ENCODE measurements at regions not wholly inside any gene's neighbourhood (a gene's known extent, or its start where the extent isn't known, plus 50 kb on each side); places are given as distances from the start of the nearest gene placed in this dataset.

DNA sequence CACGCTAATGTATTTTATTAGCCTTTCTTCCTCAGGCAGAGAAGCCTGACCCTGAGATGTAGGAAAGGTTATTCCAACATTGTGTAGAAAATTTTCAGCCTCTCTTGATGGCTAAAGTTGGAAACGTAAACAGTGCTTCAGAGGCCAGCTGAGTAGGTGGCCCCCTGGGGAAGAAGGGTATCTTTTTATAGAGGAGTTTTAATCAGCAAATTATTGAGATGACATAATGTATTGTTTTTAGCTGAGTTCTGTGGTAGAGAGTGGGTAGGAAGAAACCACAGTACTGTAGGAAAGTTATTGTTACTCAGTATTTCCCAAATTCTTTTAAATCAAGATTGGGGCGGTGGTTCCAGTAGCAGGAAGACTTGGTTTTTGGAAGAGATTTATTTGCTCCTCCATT, 268.8 kb downstream of the DLEU7 start:
- no peak for DNase-seq (ENCODE audit: low read depth in 2 of 2)

DNA sequence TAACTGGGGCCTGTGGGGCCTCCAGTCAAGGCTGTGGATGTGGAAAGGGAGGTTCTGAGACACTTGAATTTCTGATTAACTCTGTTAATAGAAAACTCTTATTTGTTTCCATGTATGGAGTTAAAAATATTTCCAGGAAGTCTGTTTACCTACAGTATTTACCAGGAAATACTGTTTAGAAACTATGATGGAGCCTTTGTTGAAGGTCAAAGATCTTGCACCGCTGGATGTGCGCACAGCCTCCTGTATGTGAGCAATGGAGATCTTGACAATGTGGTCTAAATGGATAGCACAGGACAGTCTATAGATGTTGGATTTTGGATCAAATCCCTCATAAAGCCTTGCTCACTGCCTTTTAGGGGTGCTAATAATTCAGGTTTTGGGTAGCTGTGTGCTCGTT, 268.4 kb downstream of the DLEU7 start:
- no peak for DNase-seq (ENCODE audit: low read depth in 2 of 2)

DNA sequence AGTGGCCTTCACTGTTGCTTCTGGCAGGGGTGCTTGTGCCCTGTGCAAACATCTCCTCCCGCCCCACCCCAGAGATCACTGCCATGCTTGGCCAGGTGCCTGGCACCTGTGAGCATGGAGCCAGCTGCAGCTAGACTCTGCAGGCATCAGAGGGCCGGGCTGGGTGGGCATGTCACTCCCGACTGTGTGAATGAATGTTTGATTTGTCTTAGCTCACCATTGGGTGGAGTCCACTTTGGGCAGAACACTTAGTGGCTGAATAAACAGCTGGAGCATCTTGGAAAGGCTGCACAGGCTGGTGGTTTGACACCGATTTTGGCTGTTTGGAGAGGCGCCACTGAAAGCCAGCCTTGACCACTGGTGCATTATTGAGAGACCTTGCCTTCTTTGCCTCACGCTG, 267.3 kb downstream of the DLEU7 start:
- no peak for DNase-seq (ENCODE audit: low read depth in 2 of 2)

DNA sequence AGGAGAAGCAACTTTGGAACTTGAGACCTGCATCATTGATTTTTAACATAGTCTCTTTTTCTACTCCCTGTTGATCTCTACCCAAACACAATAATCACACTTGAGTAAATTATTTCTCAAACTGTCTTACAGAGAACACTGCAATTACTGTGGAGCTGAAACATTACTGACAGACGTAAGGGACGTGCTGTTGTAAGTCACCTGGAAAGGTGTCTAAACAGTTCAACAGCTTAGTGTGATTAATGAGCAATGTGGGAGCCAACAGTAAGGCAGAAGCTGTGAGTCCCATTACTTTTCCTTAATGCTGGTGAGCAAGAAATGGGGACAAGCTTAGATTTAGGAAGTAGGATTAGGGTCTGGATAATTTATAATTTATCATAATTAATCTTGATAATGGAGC, 265.7 kb downstream of the DLEU7 start:
- DNase-seq (ENCODE audit: low read depth in 2 of 2): no peak

DNA sequence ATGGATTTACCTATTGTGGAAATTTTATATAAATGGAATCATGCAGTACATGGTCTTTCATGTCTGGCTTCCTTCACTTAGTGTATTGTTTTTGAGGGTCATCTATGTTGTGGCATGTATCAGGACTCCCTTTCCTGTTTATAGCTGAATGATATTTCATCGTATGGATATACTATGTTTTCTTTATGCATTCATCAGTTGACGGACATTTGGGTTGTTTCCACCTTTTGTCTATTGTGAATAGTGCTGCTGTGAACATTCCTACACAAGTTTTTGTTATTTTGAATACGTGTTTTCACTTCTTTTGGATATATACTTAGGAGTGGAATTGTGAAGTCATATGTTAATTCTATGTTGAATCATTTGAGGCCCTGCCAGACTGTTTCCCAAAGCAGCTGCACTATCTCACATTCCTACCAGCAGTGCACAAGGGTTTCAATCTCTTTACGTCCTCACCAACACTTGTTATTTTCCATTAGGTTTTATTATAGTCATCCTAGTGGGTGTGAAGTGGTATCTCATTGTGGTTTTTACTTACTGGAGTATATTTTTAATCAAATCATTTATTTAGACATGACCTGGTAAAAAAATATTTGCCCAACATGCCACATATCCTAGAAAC, 262.7 kb downstream of the DLEU7 start:
- no peak for DNase-seq (ENCODE audit: low read depth in 2 of 2)

DNA sequence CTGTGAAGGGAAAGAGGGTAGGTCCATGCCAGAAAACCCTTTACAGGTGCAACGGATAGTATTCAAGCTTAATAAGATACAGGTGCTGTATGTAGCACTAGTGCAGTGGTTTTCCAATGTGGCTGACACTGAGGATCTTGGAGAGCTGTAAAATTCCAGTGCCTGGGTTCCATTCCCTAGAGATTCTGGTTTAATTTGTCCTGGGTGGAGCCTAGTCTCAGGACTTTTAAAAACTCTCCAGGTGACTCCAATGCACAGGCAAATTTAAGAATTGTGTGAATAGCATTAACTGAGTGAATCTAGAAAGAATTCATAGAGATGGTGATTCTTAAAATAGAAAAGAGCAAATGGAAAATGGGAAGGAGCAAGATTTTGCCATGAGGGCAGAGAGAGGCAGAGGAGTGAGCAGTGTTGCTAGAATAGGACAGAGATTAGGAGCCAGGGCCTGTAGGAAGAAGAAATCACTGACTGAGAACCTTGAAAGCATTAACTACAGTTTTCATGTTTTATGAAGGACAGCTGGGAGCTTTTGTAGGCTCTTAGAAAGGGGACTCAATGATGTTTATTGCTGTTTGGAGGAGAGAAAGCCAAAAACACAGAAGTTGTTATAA, 261.8 kb downstream of the DLEU7 start:
- DNase-seq (ENCODE audit: low read depth in 2 of 2): no peak

DNA sequence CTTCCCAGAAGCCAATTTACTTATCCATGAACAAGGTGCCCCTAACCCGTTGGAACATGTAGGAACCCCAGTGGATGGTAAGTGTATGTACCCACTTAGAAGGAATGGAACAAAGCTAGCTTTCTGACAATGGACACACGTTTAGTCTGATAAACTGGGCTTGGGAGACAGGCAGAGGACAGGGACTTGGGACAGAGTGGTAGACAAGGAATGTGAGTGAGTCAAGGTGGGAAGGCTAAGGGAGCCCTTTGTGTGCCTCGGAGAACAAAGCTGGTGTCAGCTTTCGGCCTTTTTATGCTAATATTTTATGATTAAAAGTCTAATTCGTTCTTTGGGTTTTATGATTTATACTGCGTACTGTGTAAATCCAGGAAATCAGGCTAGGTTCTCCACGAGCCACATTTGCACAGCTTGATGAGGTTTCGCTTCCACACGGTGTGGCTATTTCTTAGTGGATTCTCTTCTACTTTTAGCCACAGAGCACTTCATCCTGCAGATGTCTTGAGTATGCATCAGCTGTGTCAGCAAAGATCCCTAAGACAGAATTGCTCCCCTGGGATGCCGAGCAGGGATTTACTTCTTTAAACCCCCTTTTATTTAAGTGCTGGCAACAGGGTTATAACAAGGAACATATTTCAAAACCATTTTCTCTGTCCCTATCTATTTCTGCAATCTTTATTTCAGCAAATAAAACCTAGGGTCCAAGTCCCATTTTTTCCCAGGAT, 258.5 kb downstream of the DLEU7 start:
- DNase-seq (ENCODE audit: low read depth in 2 of 2): no peak

DNA sequence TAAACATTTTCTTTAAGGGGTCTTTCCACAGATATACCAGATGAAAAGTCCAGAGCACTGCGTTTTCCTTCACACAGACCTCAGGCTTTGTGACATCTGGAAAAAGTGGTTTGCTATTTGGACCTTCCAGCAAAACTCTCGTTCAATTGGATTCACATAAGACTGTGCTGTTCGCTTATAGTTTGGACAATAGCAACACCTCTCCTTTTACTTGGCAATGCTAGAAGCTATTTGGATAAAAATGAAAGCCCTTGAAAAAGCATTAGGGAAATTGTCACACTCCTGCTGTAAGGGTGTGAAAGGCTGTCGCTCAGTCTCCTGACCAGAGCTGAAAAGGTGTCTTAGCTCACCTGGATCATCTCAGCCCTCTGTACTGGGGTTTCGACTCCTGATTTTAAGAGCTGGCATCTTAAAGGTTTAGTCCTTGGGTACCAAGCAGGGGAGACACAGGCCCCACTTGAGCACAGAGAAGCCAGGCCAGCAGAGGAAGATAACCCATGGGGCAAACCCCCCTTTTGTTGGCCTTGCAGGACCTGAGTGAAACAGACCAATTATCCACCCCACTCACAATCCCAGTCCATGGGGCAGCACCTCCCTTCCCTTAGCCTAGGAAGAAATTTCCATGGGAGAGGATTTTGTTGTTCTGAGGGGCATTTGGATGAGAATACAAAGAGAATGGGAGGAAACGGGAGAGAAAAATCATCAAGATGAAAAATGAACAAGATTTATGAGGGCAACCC, 257.6 kb downstream of the DLEU7 start:
- no peak for DNase-seq (ENCODE audit: low read depth in 2 of 2)

DNA sequence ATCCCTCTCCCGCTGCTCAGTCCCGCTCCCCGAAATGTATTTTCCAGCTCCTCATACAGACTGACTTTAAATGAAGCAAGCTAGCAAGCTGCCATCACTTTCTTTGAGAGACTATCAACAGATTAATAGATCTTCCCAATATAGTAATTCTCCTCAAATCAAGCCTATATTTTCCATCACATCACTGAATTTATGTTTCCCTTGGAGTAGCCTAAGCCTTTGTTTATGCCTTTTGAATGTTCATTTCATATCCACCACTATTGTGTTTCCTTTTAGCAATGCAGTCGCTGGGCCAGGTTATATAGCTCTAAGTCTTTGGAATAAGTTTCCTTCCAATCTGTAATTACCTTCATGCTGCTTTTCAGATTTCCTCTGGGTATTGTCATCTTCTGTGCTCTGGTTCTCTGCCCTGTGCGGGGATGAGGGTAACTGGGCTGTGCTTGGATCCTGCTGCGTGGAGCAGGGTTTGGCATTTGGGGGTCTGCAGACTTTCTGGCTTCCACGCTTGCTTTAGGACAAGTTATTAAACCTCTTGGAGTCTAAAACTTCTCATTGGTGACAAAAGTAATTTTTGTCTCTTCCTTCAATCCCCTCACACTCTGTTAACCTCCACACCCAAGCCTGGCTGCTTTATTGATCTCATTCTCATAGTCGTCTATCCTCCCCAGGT, 256.9 kb downstream of the DLEU7 start:
- no peak for DNase-seq (ENCODE audit: low read depth in 2 of 2)

DNA sequence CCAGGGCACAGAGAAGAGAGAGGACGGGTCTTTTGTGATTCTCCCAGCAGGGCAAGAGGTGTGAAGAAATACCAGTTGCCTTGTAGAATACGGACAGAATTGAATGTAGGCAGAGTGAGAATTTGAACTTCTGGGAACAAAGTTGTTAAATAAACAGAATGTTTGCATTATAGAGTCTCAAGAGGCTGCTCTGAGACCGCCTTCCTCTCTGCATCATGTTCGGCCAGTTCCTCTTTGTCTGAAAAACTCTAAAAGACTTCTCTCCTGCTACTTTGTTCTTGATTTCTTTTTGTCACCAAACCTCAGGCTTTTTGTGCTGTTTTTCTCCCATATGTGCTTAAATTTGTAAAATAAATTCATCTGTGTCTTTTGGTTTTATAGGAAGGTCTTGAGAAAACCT, 256.4 kb downstream of the DLEU7 start:
- no peak for DNase-seq (ENCODE audit: low read depth in 2 of 2)

DNA sequence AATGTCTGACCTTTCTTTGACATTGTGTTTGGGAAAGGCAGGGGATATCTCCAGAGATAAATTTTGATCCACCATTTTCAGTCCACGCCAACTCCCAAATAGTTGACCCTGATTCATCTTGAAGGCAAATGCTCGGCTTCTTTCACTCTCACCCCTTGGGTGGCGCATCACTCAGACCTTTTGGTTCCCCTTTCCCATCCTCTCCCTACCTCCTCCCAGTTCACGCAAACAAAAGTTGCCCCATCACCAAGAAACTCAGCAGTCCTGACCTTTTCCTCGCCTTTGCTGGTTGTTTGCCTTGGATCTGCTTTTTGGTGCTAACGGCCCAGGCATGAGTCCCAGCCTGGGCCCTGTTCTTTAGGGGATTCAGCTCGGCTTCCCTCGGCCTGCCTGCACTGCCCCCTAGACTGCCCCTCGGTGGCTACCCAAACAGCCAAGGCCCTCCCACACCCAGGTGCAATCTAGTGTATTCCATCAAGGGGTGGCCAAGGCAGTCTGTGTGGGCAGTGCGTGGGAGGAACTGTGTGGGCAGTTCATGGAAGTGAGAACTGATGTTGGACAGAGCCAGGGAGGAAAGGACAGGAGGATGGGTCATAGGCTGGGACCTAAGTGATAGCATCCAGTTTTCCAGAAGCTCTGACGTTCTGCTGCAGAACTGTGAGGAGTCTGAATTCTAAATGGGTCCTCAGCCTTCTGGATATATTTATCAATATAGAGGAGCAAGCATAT, 255.7 kb downstream of the DLEU7 start:
- no peak for DNase-seq (ENCODE audit: low read depth in 2 of 2)

DNA sequence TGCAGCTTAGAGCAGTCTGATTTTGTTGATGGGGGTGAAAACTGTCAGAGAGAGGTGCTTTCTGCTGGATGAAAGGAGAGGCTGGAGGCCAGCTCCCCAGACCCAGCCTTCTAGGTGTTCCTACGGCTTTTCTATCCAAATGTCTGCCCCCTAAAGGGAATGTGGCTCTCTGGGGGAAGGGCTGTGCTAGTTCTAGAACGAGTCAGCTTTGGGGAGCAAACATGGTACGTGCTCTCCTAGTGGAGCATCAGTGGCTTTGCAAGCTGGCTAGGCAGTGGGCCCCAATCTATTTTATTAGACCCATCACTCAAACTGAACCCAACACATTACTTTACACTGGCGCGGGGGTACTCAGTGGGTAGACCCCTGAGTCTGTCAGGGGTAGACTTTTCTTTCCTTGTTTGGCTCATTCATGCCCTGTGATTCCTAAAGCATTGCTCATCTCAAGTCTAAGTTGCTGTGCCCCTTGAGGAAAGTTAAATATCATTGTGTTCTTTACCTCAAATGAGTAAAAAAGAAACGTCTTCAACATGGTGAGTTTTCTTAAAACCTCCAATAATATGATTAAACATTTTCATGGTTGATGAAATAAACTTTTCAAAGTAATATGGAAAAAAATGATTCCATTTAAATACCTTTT, 254.9 kb downstream of the DLEU7 start:
- no peak for DNase-seq (ENCODE audit: low read depth in 2 of 2)

DNA sequence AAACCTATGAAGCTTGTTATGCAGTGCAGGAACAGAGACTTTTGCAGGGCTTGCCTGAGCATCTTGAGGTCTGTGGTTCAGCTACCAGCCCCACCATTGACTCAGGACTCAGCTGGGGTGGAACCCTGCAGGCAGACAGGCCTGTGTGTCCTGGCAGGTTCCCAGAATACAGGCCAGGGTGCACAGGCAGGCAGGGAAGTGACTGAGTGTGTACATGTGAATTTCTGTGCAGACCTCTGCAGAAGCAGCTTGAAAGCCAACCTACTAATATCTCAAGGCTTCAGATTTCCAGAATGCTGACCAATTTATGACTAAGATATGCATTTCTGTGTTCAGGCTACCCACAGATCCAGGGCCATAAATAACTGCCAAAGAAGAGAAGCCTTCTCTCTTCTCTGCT, 254.4 kb downstream of the DLEU7 start:
- no peak for DNase-seq (ENCODE audit: low read depth in 2 of 2)

DNA sequence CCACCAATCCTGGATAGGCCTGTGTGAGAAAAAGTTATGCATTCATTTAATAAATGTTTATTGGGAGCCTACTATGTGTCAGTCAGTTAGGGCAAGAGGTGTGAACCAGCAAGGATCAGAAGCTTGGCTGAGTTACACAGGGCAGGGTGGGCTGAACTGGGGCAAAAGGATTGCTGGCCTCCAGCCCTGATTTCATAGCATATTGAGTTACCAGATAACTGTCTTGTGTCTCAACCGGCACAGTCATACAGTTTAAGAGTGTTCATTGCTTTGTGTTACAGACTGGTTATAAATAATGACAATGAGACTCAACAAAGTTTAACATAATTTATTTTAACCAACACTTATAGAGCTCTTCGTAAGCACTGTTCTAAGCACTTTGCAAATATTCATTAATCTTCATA, 253.8 kb downstream of the DLEU7 start:
- no peak for DNase-seq (ENCODE audit: low read depth in 2 of 2)

DNA sequence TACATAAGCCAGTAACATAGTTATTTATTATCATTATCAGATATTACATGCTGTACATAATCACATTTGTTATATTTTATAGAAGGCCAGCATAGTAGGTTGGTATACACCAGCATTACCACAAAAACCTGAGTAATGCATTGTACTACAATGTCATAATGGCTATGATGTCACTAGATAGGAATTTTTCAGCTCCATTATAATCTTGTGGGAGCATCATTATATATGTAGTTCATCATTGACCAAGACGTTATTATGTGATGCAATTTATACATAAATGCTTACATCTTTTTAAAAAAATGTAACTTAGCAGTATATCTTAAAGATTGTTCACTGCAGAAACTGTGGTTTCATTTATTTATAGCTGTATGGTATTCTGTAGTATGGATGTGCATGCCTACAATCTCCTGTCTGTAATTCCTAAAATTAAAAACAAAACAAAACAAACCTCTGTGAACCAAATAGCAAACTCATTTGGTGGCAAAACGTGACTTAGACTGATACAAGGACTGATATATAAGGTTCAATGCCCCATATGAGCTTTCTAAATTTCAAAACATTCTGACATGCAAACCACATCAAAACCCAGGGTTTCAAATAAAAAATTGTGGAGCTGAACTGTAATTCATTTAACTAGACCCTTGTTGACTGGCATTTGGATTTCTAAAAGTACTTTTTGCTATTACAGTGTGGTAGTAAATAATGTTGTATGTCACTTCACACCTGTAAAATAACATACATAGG, 250.9 kb downstream of the DLEU7 start:
- DNase-seq (ENCODE audit: low read depth in 2 of 2): no peak

DNA sequence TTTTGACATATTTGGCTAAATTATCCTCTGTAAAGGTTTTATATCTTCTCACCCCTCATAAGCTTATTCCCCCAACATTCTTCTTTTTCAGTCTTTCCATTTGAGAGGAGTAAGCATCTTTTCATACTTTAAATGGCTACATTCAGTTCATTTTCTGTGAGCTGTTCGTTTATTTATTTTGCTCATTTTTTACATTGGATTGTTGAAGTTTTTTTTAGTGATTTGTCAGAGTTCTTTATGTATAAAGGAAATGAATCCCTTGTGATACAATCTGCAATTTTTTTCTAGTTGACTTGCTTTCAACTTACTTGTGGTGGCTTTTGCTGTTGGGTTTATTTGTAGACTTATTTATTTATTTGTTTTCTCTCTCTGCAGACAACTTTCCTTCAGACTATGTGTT, 250.3 kb downstream of the DLEU7 start:
- DNase-seq (ENCODE audit: low read depth in 2 of 2): no peak

DNA sequence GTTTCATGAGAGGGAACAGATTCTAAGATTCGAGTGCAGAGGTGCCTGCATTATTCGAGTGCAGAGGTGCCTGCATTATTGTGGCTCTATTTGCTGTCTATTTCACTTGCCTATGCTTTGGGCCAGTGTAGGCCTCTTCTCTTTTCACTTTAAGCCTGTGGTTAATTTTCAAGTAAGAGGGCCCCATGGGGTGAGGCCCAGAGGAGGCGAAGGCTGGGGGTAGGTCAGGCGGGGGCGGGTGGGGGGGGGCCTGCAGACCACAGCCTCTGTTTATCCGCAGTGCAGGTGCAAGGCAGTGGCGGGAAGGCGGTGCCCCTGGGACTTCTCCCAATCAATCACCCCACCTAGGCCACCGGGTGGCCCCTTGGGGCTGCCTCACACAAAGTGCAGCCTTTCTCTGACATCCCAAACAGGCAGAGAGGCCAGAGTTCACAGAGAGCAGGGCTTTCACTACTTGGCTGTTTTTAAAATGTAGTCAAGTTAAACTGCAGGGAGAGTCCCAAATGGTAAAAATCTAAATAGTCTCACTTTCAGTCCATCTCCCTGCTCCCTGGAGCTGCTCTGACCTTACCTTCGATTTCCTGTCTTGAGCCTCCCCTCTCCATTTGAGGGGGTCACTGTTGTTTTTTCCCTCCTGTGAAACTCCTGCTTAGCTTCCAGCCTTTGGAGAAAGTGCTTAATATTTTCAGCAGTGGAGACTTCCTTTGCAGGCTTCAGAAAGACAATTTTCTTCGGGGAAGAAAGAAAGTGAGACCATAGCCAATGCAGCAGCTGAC, 249.0 kb downstream of the DLEU7 start:
- DNase-seq (ENCODE audit: low read depth in 2 of 2): no peak

DNA sequence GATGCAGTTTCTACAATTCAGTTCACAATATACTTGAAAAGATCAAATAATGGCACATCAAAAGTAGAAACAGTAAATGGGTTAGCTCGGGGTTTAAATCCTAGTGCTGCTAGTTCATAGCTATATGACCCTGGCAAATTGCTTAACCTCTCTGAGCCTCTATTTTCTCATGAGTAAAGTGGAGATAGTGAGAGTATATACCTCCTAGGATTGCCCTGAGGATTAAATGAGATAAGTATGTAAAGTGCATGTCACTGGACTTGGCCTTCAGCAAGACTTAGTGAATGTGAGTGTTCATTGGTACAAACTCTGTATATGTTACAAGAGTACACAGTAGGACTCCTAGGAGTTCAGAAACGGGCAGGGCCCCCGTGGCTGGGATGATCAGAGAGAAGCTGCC, 248.3 kb downstream of the DLEU7 start:
- DNase-seq (ENCODE audit: low read depth in 2 of 2): no peak

DNA sequence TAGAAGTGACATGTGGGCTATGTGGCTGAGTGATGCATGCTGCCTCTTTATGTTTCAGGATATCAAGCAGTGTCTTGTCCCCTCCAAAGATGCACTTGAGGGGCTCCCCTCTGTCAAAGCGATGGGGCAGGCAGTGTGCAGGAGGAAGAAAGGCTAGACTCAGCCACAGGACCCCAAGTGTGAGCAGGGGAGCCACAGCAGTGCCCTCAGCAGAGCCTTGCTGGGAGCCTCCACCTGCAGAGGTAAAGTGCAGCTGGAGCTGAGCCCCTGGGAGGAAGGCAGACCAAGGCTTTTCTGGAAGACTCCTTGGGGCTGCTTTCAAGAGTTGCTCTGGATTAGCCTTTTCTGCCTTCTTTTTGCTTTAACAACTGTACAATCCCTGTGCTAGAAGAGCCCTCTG, 247.3 kb downstream of the DLEU7 start:
- no peak for DNase-seq (ENCODE audit: low read depth in 2 of 2)
